IMR-90 (cell line): ENCODE measurements at regions not wholly inside any gene's neighbourhood (a gene's known extent, or its start where the extent isn't known, plus 50 kb on each side); places are given as distances from the start of the nearest gene placed in this dataset.

Experiments
- ATAC-seq: fragments of 200-7000 bp; cut with Tn5 transposase; 2 replicates; pipeline ENCODE4 v1.9.1; 2020; ENCODE audit warnings: low read depth, mild to moderate bottlenecking, moderate library complexity
- BruUV-seq: library from RNA; stranded (reverse); fragments of 400-500 nt; replicated peaks from 2 replicates; lab custom pipeline; 2021; lab: Mats Ljungman, UMichigan
- CTCF ChIA-PET: fragments of 300-600 bp; formaldehyde crosslinking; extraction: SDS; loops from one replicate; lab custom pipeline; 2021; ENCODE audit warnings: antibody characterized with exemption; lab: Yijun Ruan, JAX
- POLR2A ChIA-PET: fragments of 300-600 bp; sonication (Branson Sonifier 250); formaldehyde crosslinking; loops from one replicate; lab custom pipeline; 2022; ENCODE audit warnings: antibody characterized with exemption; ENCODE audit not compliant: unreplicated experiment; lab: Charles Lee
- DNase-seq: peaks from one replicate; pipeline ENCODE4 v3.0.0; 2013
- H2AFZ ChIP-seq: replicated peaks from 2 replicates; pipeline ENCODE3; 2013; ENCODE audit warnings: low read length, mild to moderate bottlenecking; ENCODE audit not compliant: poor library complexity
- H2AK5ac ChIP-seq: 2 replicates; pipeline ENCODE4 v1.6.1; 2013; ENCODE audit warnings: low read depth, low read length, inconsistent platforms
- H2AK9ac ChIP-seq: replicated peaks from 2 replicates; pipeline ENCODE3; 2013; ENCODE audit warnings: mild to moderate bottlenecking, low read depth, low read length, moderate library complexity; ENCODE audit not compliant: poor library complexity
- H2BK120ac ChIP-seq: 2 replicates; pipeline ENCODE4 v1.6.1; 2013; ENCODE audit warnings: low read depth, low read length, inconsistent platforms
- H2BK15ac ChIP-seq: 3 replicates; pipeline ENCODE4 v1.6.1; 2013; ENCODE audit warnings: low read depth, low read length, inconsistent platforms
- H2BK20ac ChIP-seq: 2 replicates; pipeline ENCODE4 v1.6.1; 2013; ENCODE audit warnings: low read depth, mild to moderate bottlenecking, inconsistent platforms, low read length, moderate library complexity
- H2BK5ac ChIP-seq: 2 replicates; pipeline ENCODE4 v1.6.1; 2013; ENCODE audit warnings: mild to moderate bottlenecking, low read depth, low read length, inconsistent platforms; ENCODE audit not compliant: poor library complexity, severe bottlenecking
- H3K14ac ChIP-seq: replicated peaks from 2 replicates; pipeline ENCODE4 v1.6.1; 2013; ENCODE audit warnings: low read depth, low read length, inconsistent platforms
- H3K18ac ChIP-seq: 2 replicates; pipeline ENCODE4 v1.6.1; 2013; ENCODE audit warnings: low read depth, low read length, control low read depth
- H3K23ac ChIP-seq: 2 replicates; pipeline ENCODE4 v1.6.1; 2013; ENCODE audit warnings: low read depth, low read length, inconsistent platforms
- H3K27ac ChIP-seq: 2 replicates; pipeline ENCODE4 v1.5.1; 2013; ENCODE audit warnings: mild to moderate bottlenecking, control low read depth, low read length; ENCODE audit not compliant: insufficient read depth
- H3K27me3 ChIP-seq: 2 replicates; pipeline ENCODE4 v1.6.1; 2013; ENCODE audit warnings: low read length; ENCODE audit not compliant: control insufficient read depth, insufficient read depth
- H3K36me3 ChIP-seq: 2 replicates; pipeline ENCODE4 v1.6.1; 2013; ENCODE audit warnings: low read length, mixed read lengths; ENCODE audit not compliant: control insufficient read depth, insufficient read depth
- H3K4ac ChIP-seq: 2 replicates; pipeline ENCODE4 v1.6.1; 2013; ENCODE audit warnings: low read depth, low read length, inconsistent platforms
- H3K4me1 ChIP-seq: 2 replicates; pipeline ENCODE4 v1.6.1; 2013; ENCODE audit warnings: low read length, mixed read lengths; ENCODE audit not compliant: control insufficient read depth, insufficient read depth
- H3K4me2 ChIP-seq: 2 replicates; pipeline ENCODE4 v1.6.1; 2013; ENCODE audit warnings: low read depth, mild to moderate bottlenecking, control low read depth, low read length, moderate library complexity
- H3K4me3 ChIP-seq: 2 replicates; pipeline ENCODE4 v1.5.1; 2013; ENCODE audit warnings: low read depth, mild to moderate bottlenecking, control low read depth, low read length, moderate library complexity; ENCODE audit not compliant: insufficient read depth
- H3K56ac ChIP-seq: 2 replicates; pipeline ENCODE4 v1.6.1; 2013; ENCODE audit warnings: low read length, inconsistent platforms; ENCODE audit not compliant: insufficient read depth; ENCODE audit errors: extremely low read depth
- H3K79me1 ChIP-seq, 2 experiments: 2 replicates each; pipeline ENCODE4 v1.6.1; 2013; ENCODE audit warnings: low read length in 2 of 2, inconsistent platforms in 1 of 2, low read depth in 1 of 2
- H3K9ac ChIP-seq: 2 replicates; pipeline ENCODE4 v1.6.1; 2013; ENCODE audit warnings: low read depth, low read length, control low read depth
- H3K9me1 ChIP-seq: 2 replicates; pipeline ENCODE4 v1.6.1; 2013; ENCODE audit warnings: low read length, inconsistent platforms; ENCODE audit not compliant: insufficient read depth
- H3K9me3 ChIP-seq: 2 replicates; pipeline ENCODE4 v1.6.1; 2013; ENCODE audit warnings: low read length; ENCODE audit not compliant: control insufficient read depth, insufficient read depth
- H4K20me1 ChIP-seq: 2 replicates; pipeline ENCODE4 v1.6.1; 2013; ENCODE audit warnings: low read length, inconsistent platforms; ENCODE audit not compliant: insufficient read depth
- H4K5ac ChIP-seq: 2 replicates; pipeline ENCODE4 v1.6.1; 2013; ENCODE audit warnings: mild to moderate bottlenecking, low read depth, low read length, control low read depth
- H4K8ac ChIP-seq, 2 experiments: 2 replicates each; pipeline ENCODE4 v1.6.1; 2013; ENCODE audit warnings: low read depth in 2 of 2, low read length in 2 of 2, control low read depth in 1 of 2, inconsistent platforms in 1 of 2
- H4K91ac ChIP-seq: 2 replicates; pipeline ENCODE4 v1.6.1; 2013; ENCODE audit warnings: low read depth, low read length, inconsistent platforms; ENCODE audit not compliant: insufficient read depth
- BHLHE40 ChIP-seq: fragments of 150-350 bp; IDR thresholded peaks from 2 replicates; pipeline ENCODE4 v1.6.1; 2016; ENCODE audit warnings: mild to moderate bottlenecking, low read depth, low read length
- CHD1 ChIP-seq: IDR thresholded peaks from 2 replicates; pipeline ENCODE4 v1.6.1; 2012; ENCODE audit warnings: low read depth, low read length, improper control_type of control experiment
- FOS ChIP-seq: fragments of 150-350 bp; IDR thresholded peaks from 2 replicates; pipeline ENCODE4 v1.6.1; 2016; ENCODE audit warnings: low read depth, low read length
- MAZ ChIP-seq: IDR thresholded peaks from 2 replicates; pipeline ENCODE4 v1.6.1; 2012; ENCODE audit warnings: low read depth, mild to moderate bottlenecking, low read length, improper control_type of control experiment, moderate library complexity, borderline replicate concordance
- MXI1 ChIP-seq: IDR thresholded peaks from 2 replicates; pipeline ENCODE4 v1.6.1; 2012; ENCODE audit warnings: low read depth, mild to moderate bottlenecking, low read length, moderate library complexity, borderline replicate concordance
- NFE2L2 ChIP-seq: fragments of 150-350 bp; IDR thresholded peaks from 2 replicates; pipeline ENCODE4 v1.6.1; 2016; ENCODE audit warnings: low read depth, mild to moderate bottlenecking, low read length
- RCOR1 ChIP-seq: IDR thresholded peaks from 2 replicates; pipeline ENCODE4 v1.6.1; 2012; ENCODE audit warnings: mild to moderate bottlenecking, low read length, improper control_type of control experiment; ENCODE audit not compliant: insufficient replicate concordance
- RFX5 ChIP-seq: IDR thresholded peaks from 2 replicates; pipeline ENCODE4 v1.8.0; 2012; ENCODE audit warnings: low read depth, mild to moderate bottlenecking, low read length, moderate library complexity
- WGBS, 2 experiments: methylation state at CpG; one replicate each; pipeline versions ENCODE4 v1.1.5 to v1.1.7; 2013; ENCODE audit warnings: missing lambda C conversion rate in 2 of 2; ENCODE audit not compliant: insufficient read length in 1 of 2; ENCODE audit errors: extremely low coverage in 2 of 2; 5-methylcytosine and 5-hydroxymethylcytosine counted together
- dilution Hi-C: fragments of 300-500 bp; cut with HindIII; formaldehyde crosslinking; loops from one replicate; pipeline ENCODE4 v1.14.3; 2018; ENCODE audit warnings: low sequenced_read_pairs; ENCODE audit not compliant: unreplicated experiment
- in situ Hi-C: fragments of 300-500 bp; cut with MboI; formaldehyde crosslinking; loops from 3 replicates; pipeline ENCODE4 v1.14.3; 2019; ENCODE audit warnings: low sequenced_read_pairs, inconsistent platforms, mixed read lengths
- intact Hi-C: fragments of 100-400 bp; cut with micrococcal nuclease; formaldehyde crosslinking; loops from 2 replicates; pipeline ENCODE4 v1.10.0; 2022
- TF ChIP-seq, protein P1 (sequence below): fragments of 150-350 bp; IDR thresholded peaks from 2 replicates; pipeline ENCODE4 v1.6.1; 2017; ENCODE audit warnings: mild to moderate bottlenecking, antibody characterized with exemption, low read length, low read depth
- TF ChIP-seq, protein P2 (sequence below): conservative IDR thresholded peaks from 2 replicates; pipeline ENCODE4 v1.5.1; 2012; ENCODE audit warnings: mild to moderate bottlenecking, low read depth, low read length, improper control_type of control experiment
- TF ChIP-seq, protein P3 (sequence below): fragments of 150-350 bp; IDR thresholded peaks from 2 replicates; pipeline ENCODE4 v1.6.1; 2016; ENCODE audit warnings: low read depth, mild to moderate bottlenecking, low read length, moderate library complexity, borderline replicate concordance

DNA sequence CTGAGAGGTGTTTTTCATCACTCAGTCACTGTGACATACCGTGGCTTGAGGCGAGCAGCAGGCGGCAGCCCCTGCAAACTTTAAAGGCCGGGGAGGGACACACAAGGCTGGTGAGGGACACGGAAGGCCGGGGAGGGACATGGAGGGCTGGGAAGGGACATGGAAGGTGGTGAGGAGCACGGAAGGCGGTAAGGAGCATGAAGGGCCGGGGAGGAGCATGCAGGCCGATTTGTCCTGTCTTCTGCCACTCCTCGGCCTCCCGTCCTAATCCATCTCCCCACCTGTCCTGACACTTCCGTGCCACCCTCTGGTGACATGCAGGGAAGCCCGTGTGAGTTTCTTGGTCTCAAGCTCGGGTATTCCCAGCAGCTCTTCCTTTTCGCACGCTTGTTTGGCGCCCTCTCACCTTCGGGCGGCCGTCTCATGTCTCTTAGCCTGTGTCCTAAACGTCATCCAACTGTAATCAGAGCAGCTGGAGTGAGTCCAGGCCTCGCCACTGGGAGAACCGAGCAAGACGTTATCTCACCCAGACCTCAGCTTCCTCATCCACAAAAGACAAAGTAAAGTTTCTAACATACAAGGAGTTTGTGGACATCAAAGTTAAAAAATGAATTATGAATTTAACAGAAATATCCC is 126.5 kb downstream of the MRPL36 start:
- no TSS peak for BruUV-seq

More for the DNA sequence above, 126.5 kb downstream of the MRPL36 start:
- Histone ChIP-seq H3K4me2 (no peak overlapping the region), H3K36me3 (no peaks in the 10 kb centered on the region), H2BK15ac (no peak overlapping the region), H3K27me3 (peaks cover 35% of the 10 kb centered on the region), H3K4me3 (no peak overlapping the region), H3K4ac (no peak overlapping the region), H2AK5ac (no peak overlapping the region), H3K9me3 (peaks cover 1% of the 10 kb centered on the region; the same call in 1 of the 2 replicates), H2AFZ (peak overlapping the region; percentile 32), H4K5ac (no peak overlapping the region), H4K8ac (no peak overlapping the region), H3K9ac (no peak overlapping the region), H2BK5ac (no peak overlapping the region), H3K14ac (no peak overlapping the region), H2BK120ac (no peak overlapping the region), H4K20me1 (no peaks in the 10 kb centered on the region), H3K9me1 (no peaks in the 10 kb centered on the region), H3K56ac (no peak overlapping the region), H3K18ac (no peak overlapping the region), H3K4me1 (no peaks in the 10 kb centered on the region), H3K23ac (no peak overlapping the region), H3K79me1 (no peaks in the 10 kb centered on the region), H2AK9ac (no peak overlapping the region), H3K27ac (no peak overlapping the region), H2BK20ac (no peak overlapping the region), H4K91ac (no peak overlapping the region)
- ChIA-PET CTCF (no interaction called here), POLR2A (no interaction called here)
- TF ChIP-seq MAZ (no peak), RFX5 (no peak), MXI1 (no peak), FOS (no peak), RCOR1 (no peak), CHD1 (no peak), BHLHE40 (no peak), NFE2L2 (no peak)
- TF ChIP-seq, protein P1, sequence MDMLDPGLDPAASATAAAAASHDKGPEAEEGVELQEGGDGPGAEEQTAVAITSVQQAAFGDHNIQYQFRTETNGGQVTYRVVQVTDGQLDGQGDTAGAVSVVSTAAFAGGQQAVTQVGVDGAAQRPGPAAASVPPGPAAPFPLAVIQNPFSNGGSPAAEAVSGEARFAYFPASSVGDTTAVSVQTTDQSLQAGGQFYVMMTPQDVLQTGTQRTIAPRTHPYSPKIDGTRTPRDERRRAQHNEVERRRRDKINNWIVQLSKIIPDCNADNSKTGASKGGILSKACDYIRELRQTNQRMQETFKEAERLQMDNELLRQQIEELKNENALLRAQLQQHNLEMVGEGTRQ, result no peak
- TF ChIP-seq, protein P2, sequence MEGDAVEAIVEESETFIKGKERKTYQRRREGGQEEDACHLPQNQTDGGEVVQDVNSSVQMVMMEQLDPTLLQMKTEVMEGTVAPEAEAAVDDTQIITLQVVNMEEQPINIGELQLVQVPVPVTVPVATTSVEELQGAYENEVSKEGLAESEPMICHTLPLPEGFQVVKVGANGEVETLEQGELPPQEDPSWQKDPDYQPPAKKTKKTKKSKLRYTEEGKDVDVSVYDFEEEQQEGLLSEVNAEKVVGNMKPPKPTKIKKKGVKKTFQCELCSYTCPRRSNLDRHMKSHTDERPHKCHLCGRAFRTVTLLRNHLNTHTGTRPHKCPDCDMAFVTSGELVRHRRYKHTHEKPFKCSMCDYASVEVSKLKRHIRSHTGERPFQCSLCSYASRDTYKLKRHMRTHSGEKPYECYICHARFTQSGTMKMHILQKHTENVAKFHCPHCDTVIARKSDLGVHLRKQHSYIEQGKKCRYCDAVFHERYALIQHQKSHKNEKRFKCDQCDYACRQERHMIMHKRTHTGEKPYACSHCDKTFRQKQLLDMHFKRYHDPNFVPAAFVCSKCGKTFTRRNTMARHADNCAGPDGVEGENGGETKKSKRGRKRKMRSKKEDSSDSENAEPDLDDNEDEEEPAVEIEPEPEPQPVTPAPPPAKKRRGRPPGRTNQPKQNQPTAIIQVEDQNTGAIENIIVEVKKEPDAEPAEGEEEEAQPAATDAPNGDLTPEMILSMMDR, result no peak
- TF ChIP-seq, protein P3, sequence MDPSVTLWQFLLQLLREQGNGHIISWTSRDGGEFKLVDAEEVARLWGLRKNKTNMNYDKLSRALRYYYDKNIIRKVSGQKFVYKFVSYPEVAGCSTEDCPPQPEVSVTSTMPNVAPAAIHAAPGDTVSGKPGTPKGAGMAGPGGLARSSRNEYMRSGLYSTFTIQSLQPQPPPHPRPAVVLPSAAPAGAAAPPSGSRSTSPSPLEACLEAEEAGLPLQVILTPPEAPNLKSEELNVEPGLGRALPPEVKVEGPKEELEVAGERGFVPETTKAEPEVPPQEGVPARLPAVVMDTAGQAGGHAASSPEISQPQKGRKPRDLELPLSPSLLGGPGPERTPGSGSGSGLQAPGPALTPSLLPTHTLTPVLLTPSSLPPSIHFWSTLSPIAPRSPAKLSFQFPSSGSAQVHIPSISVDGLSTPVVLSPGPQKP, result no peak
- WGBS, 2 experiments, result 13% methylated on average over 7 of the region's 25 CpGs; no CpG with 5 or more reads in 1 of the 2 experiments
- intact Hi-C loops (no loop called here), dilution Hi-C loops (no loop called here), in situ Hi-C loops (no loop called here)
- ATAC-seq, result peak; percentile 64
- DNase-seq, result peak; percentile 49
